AG09309 (cell line): ENCODE measurements at regions not wholly inside any gene's neighbourhood (a gene's known extent, or its start where the extent isn't known, plus 50 kb on each side); places are given as distances from the start of the nearest gene placed in this dataset.
"Not testable (repeated sequence)": the region's sequence is repeated elsewhere in the genome, so short reads cannot be mapped to it uniquely, and the experiment has no call there.

Experiments
- DNase-seq: peaks from one replicate; pipeline ENCODE4 v3.0.0-alpha.2; 2010; ENCODE audit warnings: low read depth
- H3K4me3 ChIP-seq: 2 replicates; pipeline ENCODE4 v1.5.1; 2011; ENCODE audit warnings: mild to moderate bottlenecking, low read depth, low read length, moderate library complexity; ENCODE audit not compliant: control insufficient read depth
- CTCF ChIP-seq: IDR thresholded peaks from 2 replicates; pipeline ENCODE4 v1.5.1; 2011; ENCODE audit warnings: mild to moderate bottlenecking, low read depth, low read length, inconsistent platforms; ENCODE audit not compliant: insufficient read depth, control insufficient read depth; ENCODE audit errors: missing control alignments

DNA sequence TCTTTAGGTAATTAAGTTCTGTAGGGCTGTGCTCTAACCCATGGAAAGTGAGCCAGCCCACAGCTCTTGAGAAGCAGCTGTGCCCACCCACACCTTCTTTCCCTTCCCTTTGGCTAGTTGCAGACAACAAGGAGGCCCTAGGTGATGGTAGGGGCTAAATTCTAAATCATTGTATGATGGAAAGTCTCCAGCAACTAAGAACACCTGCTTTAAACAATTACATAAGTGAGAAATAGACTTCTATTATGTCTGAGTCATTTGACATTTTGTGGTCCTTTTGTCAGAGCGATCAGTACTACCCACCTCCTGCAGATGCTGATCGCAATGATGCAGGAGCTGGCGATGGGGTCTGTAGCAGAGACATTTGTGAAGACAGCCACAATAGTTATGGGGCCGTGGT, 79.6 kb downstream of the TEX51 start:
- TF ChIP-seq CTCF: no peak
- DNase-seq: no peak
- no peak overlapping the region for H3K4me3 ChIP-seq

DNA sequence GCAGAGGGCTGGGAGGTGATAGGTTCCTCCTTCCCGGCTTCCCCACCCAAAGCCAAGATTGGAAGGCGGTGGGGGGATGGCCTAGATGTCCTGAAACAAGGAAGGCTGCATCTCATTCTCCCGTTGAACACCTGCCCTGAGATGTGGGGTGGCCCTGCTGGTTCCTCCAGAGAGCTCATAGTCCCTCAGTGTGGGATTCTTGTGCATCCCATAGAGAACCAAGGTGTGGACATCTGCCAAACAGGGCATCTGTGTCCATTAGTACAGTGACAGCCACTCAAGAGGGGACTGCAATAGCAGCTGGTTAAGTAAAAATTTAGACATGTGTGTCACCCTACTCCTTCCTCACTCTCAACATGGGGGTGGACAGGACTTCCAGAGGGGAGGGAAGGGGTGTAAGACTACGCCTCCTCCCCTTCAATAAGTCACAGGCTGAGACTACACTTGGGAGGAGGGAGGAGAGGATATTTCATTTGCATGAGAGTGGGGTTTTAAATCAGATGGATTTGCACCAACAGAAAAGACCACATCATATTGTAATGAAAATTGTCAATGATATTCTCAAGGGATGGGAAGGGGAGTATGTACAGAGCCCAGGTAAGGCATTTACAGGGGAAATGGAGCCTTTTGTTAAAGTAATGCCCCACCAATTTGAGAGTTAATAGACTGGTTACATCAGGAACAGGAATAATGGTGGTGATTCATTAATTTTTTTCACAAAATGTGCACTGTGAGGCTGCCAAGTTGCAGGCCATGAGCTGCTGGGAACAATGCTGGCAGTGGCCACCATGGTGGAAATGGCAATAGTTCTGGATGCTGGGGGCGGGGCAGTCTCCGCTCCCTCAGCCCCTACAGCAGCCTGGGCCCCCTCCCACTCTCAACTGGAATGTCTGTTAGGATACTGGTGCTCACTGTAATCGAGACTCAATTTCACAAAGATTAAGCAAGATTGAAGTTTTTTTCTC, 80.6 kb downstream of the TEX51 start:
- DNase-seq: no peak
- no peak for TF ChIP-seq CTCF
- H3K4me3 ChIP-seq: no peak overlapping the region

- H3K4me3 ChIP-seq: no peak overlapping the region
- no peak for DNase-seq
- TF ChIP-seq CTCF: no peak
These were observed 82.8 kb downstream of the TEX51 start for GRCh38 chr2:126981476-126981875.

GRCh38 chr2:126982935-126983334, 84.2 kb downstream of the TEX51 start:
- H3K4me3 ChIP-seq: no peak overlapping the region
- no peak for TF ChIP-seq CTCF
- DNase-seq: no peak

DNA sequence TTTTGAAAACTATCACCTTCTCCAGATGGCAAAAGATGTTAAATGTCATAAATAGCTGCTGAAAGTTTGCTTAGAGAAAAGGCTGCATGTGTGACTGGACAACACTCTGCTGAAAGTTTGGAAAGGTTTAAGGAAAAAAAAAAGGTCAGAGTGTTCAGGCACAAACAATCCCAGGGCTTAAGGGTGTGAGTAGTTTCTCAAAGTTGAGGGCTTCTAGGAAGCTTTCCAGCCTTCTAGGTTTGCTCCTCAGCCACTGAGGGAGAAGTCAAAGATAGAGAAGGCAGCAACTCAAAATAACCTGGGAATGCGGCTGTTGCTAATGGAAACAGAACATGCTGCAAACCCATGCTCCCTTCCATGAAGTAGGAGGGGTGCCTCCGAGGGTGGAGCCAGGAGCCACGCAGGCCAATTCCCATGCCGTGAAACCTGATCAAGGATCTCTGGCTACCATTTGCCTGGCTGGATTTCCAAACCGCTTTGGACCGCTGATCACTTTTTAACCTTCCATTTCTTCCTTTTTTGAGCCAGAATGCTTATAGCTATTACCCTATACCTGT, 88.0 kb downstream of the TEX51 start:
- TF ChIP-seq CTCF: no peak
- no peak overlapping the region for H3K4me3 ChIP-seq
- no peak for DNase-seq

GRCh38 chr2:126988482-126988881, 89.8 kb downstream of the TEX51 start:
- no peak for DNase-seq
- no peak overlapping the region for H3K4me3 ChIP-seq
- no peak for TF ChIP-seq CTCF

DNA sequence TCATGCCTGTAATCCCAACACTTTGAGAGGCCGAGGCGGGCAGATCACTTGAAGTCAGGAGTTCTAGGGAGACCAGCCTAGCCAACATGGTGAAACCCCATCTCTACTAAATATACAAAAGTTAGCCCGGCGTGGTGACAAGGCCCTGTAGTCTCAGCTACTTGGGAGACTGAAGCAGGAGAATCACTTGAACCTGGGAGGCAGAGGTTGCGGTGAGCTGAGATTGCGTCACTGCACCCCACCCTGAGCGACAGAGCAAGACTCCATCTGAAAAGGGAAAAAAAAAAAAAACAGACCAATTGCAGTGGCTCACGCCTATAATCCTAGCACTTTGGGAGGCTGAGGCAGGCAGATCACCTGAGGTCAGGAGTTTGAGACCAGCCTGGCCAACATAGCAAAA, 90.4 kb downstream of the TEX51 start:
- not testable (repeated sequence) for H3K4me3 ChIP-seq, DNase-seq
